ENCODE measurements at regions not wholly inside any gene's neighbourhood (a gene's known extent, or its start where the extent isn't known, plus 50 kb on each side); places are given as distances from the start of the nearest gene placed in this dataset.

GRCh38 chr16:17846030-17846429 is 375.3 kb upstream of the XYLT1 start:
- TF ChIP-seq, protein P1, sequence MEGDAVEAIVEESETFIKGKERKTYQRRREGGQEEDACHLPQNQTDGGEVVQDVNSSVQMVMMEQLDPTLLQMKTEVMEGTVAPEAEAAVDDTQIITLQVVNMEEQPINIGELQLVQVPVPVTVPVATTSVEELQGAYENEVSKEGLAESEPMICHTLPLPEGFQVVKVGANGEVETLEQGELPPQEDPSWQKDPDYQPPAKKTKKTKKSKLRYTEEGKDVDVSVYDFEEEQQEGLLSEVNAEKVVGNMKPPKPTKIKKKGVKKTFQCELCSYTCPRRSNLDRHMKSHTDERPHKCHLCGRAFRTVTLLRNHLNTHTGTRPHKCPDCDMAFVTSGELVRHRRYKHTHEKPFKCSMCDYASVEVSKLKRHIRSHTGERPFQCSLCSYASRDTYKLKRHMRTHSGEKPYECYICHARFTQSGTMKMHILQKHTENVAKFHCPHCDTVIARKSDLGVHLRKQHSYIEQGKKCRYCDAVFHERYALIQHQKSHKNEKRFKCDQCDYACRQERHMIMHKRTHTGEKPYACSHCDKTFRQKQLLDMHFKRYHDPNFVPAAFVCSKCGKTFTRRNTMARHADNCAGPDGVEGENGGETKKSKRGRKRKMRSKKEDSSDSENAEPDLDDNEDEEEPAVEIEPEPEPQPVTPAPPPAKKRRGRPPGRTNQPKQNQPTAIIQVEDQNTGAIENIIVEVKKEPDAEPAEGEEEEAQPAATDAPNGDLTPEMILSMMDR (IDR thresholded peaks at IDR 0.05 in 8 of 11, conservative IDR thresholded peaks at IDR 0.05 in 3 of 11), result no peak
- TF ChIP-seq POLR2A (IDR thresholded peaks at IDR 0.05), result no peak
